GM23248 (cell line): ENCODE measurements at regions not wholly inside any gene's neighbourhood (a gene's known extent, or its start where the extent isn't known, plus 50 kb on each side); places are given as distances from the start of the nearest gene placed in this dataset.

Experiments
- DNase-seq: peaks from one replicate; pipeline ENCODE4 v3.0.0-alpha.2; 2015
- H2AFZ ChIP-seq: fragments of 200-600 bp; sonication (generic); 2 replicates; pipeline ENCODE4 v1.6.1; 2016; ENCODE audit warnings: antibody characterized with exemption
- H3F3A ChIP-seq: fragments of 200-600 bp; sonication (generic); 2 replicates; pipeline ENCODE4 v1.6.1; 2016; ENCODE audit warnings: mild to moderate bottlenecking, antibody characterized with exemption, mixed run types; ENCODE audit not compliant: insufficient read depth
- H3K27ac ChIP-seq: fragments of 200-600 bp; sonication (generic); 2 replicates; pipeline ENCODE4 v1.5.1; 2016; ENCODE audit warnings: mild to moderate bottlenecking
- H3K27me3 ChIP-seq: fragments of 200-600 bp; sonication (generic); replicated peaks from 2 replicates; pipeline ENCODE4 v1.6.1; 2016; ENCODE audit warnings: mild to moderate bottlenecking; ENCODE audit not compliant: insufficient read depth
- H3K36me3 ChIP-seq: fragments of 200-600 bp; sonication (generic); 2 replicates; pipeline ENCODE4 v1.6.1; 2016; ENCODE audit warnings: low read depth, mild to moderate bottlenecking
- H3K4me1 ChIP-seq: fragments of 200-600 bp; sonication (generic); 2 replicates; pipeline ENCODE4 v1.6.1; 2016; ENCODE audit warnings: mild to moderate bottlenecking; ENCODE audit not compliant: insufficient read depth
- H3K4me2 ChIP-seq: fragments of 200-600 bp; sonication (generic); one replicate; pipeline ENCODE4 v1.6.1; 2016; ENCODE audit warnings: mild to moderate bottlenecking; ENCODE audit not compliant: unreplicated experiment
- H3K4me3 ChIP-seq: fragments of 200-600 bp; sonication (generic); 2 replicates; pipeline ENCODE4 v1.5.1; 2016; ENCODE audit warnings: mild to moderate bottlenecking
- H3K79me2 ChIP-seq: fragments of 200-600 bp; sonication (generic); 2 replicates; pipeline ENCODE4 v1.6.1; 2016; ENCODE audit warnings: mild to moderate bottlenecking; ENCODE audit not compliant: insufficient read depth
- H3K9ac ChIP-seq: fragments of 200-600 bp; sonication (generic); 2 replicates; pipeline ENCODE4 v1.6.1; 2016; ENCODE audit warnings: mild to moderate bottlenecking
- H3K9me2 ChIP-seq: fragments of 200-600 bp; sonication (generic); 2 replicates; pipeline ENCODE4 v1.6.1; 2016; ENCODE audit warnings: mixed run types, mild to moderate bottlenecking, moderate library complexity; ENCODE audit not compliant: insufficient read depth
- H3K9me3 ChIP-seq: fragments of 200-600 bp; sonication (generic); one replicate; pipeline ENCODE4 v1.6.1; 2017; ENCODE audit warnings: low read depth
- H4K20me1 ChIP-seq: fragments of 200-600 bp; sonication (generic); 2 replicates; pipeline ENCODE4 v1.6.0; 2016; ENCODE audit not compliant: insufficient read depth
- EZH2 ChIP-seq: fragments of 200-600 bp; sonication (generic); IDR thresholded peaks from 2 replicates; pipeline ENCODE4 v1.6.1; 2018; ENCODE audit warnings: antibody characterized with exemption, mild to moderate bottlenecking; ENCODE audit not compliant: insufficient read depth, poor library complexity, severe bottlenecking
- EZH2phosphoT487 ChIP-seq: fragments of 200-600 bp; sonication (generic); IDR thresholded peaks from 2 replicates; pipeline ENCODE4 v1.6.1; 2018; ENCODE audit warnings: antibody characterized with exemption, moderate library complexity, mild to moderate bottlenecking, low read depth; ENCODE audit not compliant: insufficient read depth
- WGBS, 2 experiments: methylation state at CpG; one replicate each; pipeline ENCODE4 v1.1.6; 2015 to 2017; ENCODE audit warnings: low lambda C conversion rate in 2 of 2, low coverage in 1 of 2; ENCODE audit errors: missing lambda C conversion rate in 2 of 2; 5-methylcytosine and 5-hydroxymethylcytosine counted together
- in situ Hi-C: fragments of 300-500 bp; cut with MboI; formaldehyde crosslinking; loops from 2 replicates; pipeline ENCODE4 v1.15.0; 2020

GRCh38 chr20:55755411-55755810, 249.9 kb downstream of the CBLN4 start:
- Histone ChIP-seq H3K4me2 (no peak overlapping the region), H3K27me3 (no peaks in the 10 kb centered on the region), H3K79me2 (no peaks in the 10 kb centered on the region), H2AFZ (no peak overlapping the region), H3K4me3 (no peak overlapping the region), H3K9ac (no peak overlapping the region), H3K9me2 (no peaks in the 10 kb centered on the region), H3K4me1 (no peaks in the 10 kb centered on the region), H3K27ac (no peak overlapping the region), H3K9me3 (no peaks in the 10 kb centered on the region), H3K36me3 (no peaks in the 10 kb centered on the region), H3F3A (no peaks in the 10 kb centered on the region), H4K20me1 (no peaks in the 10 kb centered on the region)
- TF ChIP-seq EZH2phosphoT487: no peak
- no peak for TF ChIP-seq EZH2
- no peak for DNase-seq
- in situ Hi-C loops: no loop called here
- 40 to 43% methylated on average over 5 of the region's 5 CpGs for WGBS, 2 experiments

GRCh38 chr20:55746723-55747122, 258.6 kb downstream of the CBLN4 start:
- DNase-seq: no peak
- Histone ChIP-seq H3K4me1 (no peaks in the 10 kb centered on the region), H3K27me3 (no peaks in the 10 kb centered on the region), H3K9me2 (no peaks in the 10 kb centered on the region), H3K27ac (no peak overlapping the region), H3K4me3 (no peak overlapping the region), H3K4me2 (no peak overlapping the region), H4K20me1 (no peaks in the 10 kb centered on the region), H2AFZ (no peak overlapping the region), H3K79me2 (no peaks in the 10 kb centered on the region), H3K9me3 (no peaks in the 10 kb centered on the region), H3F3A (no peaks in the 10 kb centered on the region), H3K36me3 (no peaks in the 10 kb centered on the region), H3K9ac (no peak overlapping the region)
- 18 to 25% methylated on average over 1 of the region's 1 CpG for WGBS, 2 experiments
- in situ Hi-C loops: no loop called here
- TF ChIP-seq EZH2phosphoT487 (no peak), EZH2 (no peak)

GRCh38 chr20:55745840-55746239, 259.5 kb downstream of the CBLN4 start:
- no peak for TF ChIP-seq EZH2phosphoT487
- TF ChIP-seq EZH2: no peak
- no peaks in the 10 kb centered on the region for H3K36me3 ChIP-seq
- no peak overlapping the region for H3K4me3 ChIP-seq
- H2AFZ ChIP-seq: no peak overlapping the region
- H3K4me1 ChIP-seq: no peaks in the 10 kb centered on the region
- H3K79me2 ChIP-seq: no peaks in the 10 kb centered on the region
- H3K9ac ChIP-seq: no peak overlapping the region
- H3K4me2 ChIP-seq: no peak overlapping the region
- H3K9me3 ChIP-seq: no peaks in the 10 kb centered on the region
- H4K20me1 ChIP-seq: no peaks in the 10 kb centered on the region
- DNase-seq: no peak
- H3F3A ChIP-seq: no peaks in the 10 kb centered on the region
- in situ Hi-C loops: no loop called here
- no peaks in the 10 kb centered on the region for H3K9me2 ChIP-seq
- H3K27me3 ChIP-seq: no peaks in the 10 kb centered on the region
- H3K27ac ChIP-seq: no peak overlapping the region
- 3 to 18% methylated on average over 1 of the region's 1 CpG for WGBS, 2 experiments

- Histone ChIP-seq H3K27me3 (no peaks in the 10 kb centered on the region), H4K20me1 (no peaks in the 10 kb centered on the region), H3K4me1 (no peaks in the 10 kb centered on the region), H3K9me3 (no peaks in the 10 kb centered on the region), H2AFZ (no peak overlapping the region), H3K9me2 (no peaks in the 10 kb centered on the region), H3K36me3 (no peaks in the 10 kb centered on the region), H3K9ac (no peak overlapping the region), H3K4me3 (no peak overlapping the region), H3K4me2 (no peak overlapping the region), H3K27ac (no peak overlapping the region), H3K79me2 (no peaks in the 10 kb centered on the region), H3F3A (no peaks in the 10 kb centered on the region)
- in situ Hi-C loops: no loop called here
- DNase-seq: no peak
- TF ChIP-seq EZH2 (no peak), EZH2phosphoT487 (no peak)
- 44 to 52% methylated on average over 10 of the region's 10 CpGs for WGBS, 2 experiments
Observed at GRCh38 chr20:55744896-55745295, 260.4 kb downstream of the CBLN4 start.

- H3K27ac ChIP-seq: no peak overlapping the region
- in situ Hi-C loops: no loop called here
- H3K4me1 ChIP-seq: no peaks in the 10 kb centered on the region
- H2AFZ ChIP-seq: no peak overlapping the region
- H4K20me1 ChIP-seq: no peaks in the 10 kb centered on the region
- TF ChIP-seq EZH2 (no peak), EZH2phosphoT487 (no peak)
- H3K9me3 ChIP-seq: no peaks in the 10 kb centered on the region
- no peaks in the 10 kb centered on the region for H3K79me2 ChIP-seq
- H3K36me3 ChIP-seq: no peaks in the 10 kb centered on the region
- 14% methylated on average over 3 of the region's 3 CpGs for WGBS, 2 experiments
- no peaks in the 10 kb centered on the region for H3F3A ChIP-seq
- H3K27me3 ChIP-seq: no peaks in the 10 kb centered on the region
- H3K4me2 ChIP-seq: no peak overlapping the region
- no peak overlapping the region for H3K9ac ChIP-seq
- no peak for DNase-seq
- H3K4me3 ChIP-seq: no peak overlapping the region
- no peaks in the 10 kb centered on the region for H3K9me2 ChIP-seq
Observed at GRCh38 chr20:55741801-55742200, 263.5 kb downstream of the CBLN4 start.
